Fibroblast of skin of right quadriceps (primary cell): ENCODE measurements at regions not wholly inside any gene's neighbourhood (a gene's known extent, or its start where the extent isn't known, plus 50 kb on each side); places are given as distances from the start of the nearest gene placed in this dataset.
A peak's percentile ranks its signal among the peaks of the same experiment; 100 is the strongest.
"Not testable (repeated sequence)": the region's sequence is repeated elsewhere in the genome, so short reads cannot be mapped to it uniquely, and the experiment has no call there.

ENCODE experiments used
- DNase-seq: peaks from one replicate; pipeline ENCODE4 v3.0.0-alpha.2; 2013

GRCh38 chr3:106943071-106943470 is 434.2 kb upstream of the CCDC54 start:
- DNase-seq = no peak

GRCh38 chr3:106945435-106945834 is 431.8 kb upstream of the CCDC54 start:
- DNase-seq = peak; percentile 88

GRCh38 chr3:106946866-106947265 is 430.4 kb upstream of the CCDC54 start:
- DNase-seq = no peak

GRCh38 chr3:106957029-106957428 is 420.2 kb upstream of the CCDC54 start:
- DNase-seq = peak; percentile 58

GRCh38 chr3:106962993-106963392 is 414.2 kb upstream of the CCDC54 start:
- DNase-seq = no peak

- peak; percentile 35 for DNase-seq
Observed at GRCh38 chr3:106963442-106963841, 413.8 kb upstream of the CCDC54 start.

GRCh38 chr3:106965307-106965706 is 411.9 kb upstream of the CCDC54 start:
- no peak for DNase-seq

- DNase-seq = no peak
Observed at GRCh38 chr3:106969596-106969995, 407.6 kb upstream of the CCDC54 start.

GRCh38 chr3:106981392-106981791 is 395.8 kb upstream of the CCDC54 start:
- DNase-seq = no peak

GRCh38 chr3:106985721-106986120 is 391.5 kb upstream of the CCDC54 start:
- peak; percentile 29 for DNase-seq

- not testable (repeated sequence) for DNase-seq
Observed at GRCh38 chr3:106998841-106999682, 378.2 kb upstream of the CCDC54 start.

GRCh38 chr3:107001635-107002034 is 375.6 kb upstream of the CCDC54 start:
- DNase-seq = peak; percentile 7

GRCh38 chr3:107005352-107005751 is 371.9 kb upstream of the CCDC54 start:
- DNase-seq = not testable (repeated sequence)

GRCh38 chr3:107008213-107008612 is 369.0 kb upstream of the CCDC54 start:
- DNase-seq = no peak

- DNase-seq = peak; percentile 50
Observed at GRCh38 chr3:107013641-107014040, 363.6 kb upstream of the CCDC54 start.

- DNase-seq = peak; percentile 57
Observed at GRCh38 chr3:107024551-107025026, 352.6 kb upstream of the CCDC54 start.

GRCh38 chr3:107025961-107026360 is 351.3 kb upstream of the CCDC54 start:
- DNase-seq = no peak

GRCh38 chr3:107028086-107028485 is 349.2 kb upstream of the CCDC54 start:
- DNase-seq = no peak

GRCh38 chr3:107028626-107029025 is 348.6 kb upstream of the CCDC54 start:
- no peak for DNase-seq

- no peak for DNase-seq
Observed at GRCh38 chr3:107032111-107032510, 345.1 kb upstream of the CCDC54 start.

GRCh38 chr3:107034142-107034541 is 343.1 kb upstream of the CCDC54 start:
- DNase-seq = no peak

- no peak for DNase-seq
Observed at GRCh38 chr3:107035176-107035575, 342.1 kb upstream of the CCDC54 start.

- DNase-seq = no peak
Observed at GRCh38 chr3:107044677-107045076, 332.6 kb upstream of the CCDC54 start.

GRCh38 chr3:107045791-107046190 is 331.4 kb upstream of the CCDC54 start:
- DNase-seq = no peak
